ENCODE measurements at regions not wholly inside any gene's neighbourhood (a gene's known extent, or its start where the extent isn't known, plus 50 kb on each side); places are given as distances from the start of the nearest gene placed in this dataset.

GRCh38 chr11:90512846-90513245 is 290.0 kb upstream of the CHORDC1 start:
- TF ChIP-seq CTCF (IDR thresholded peaks at IDR 0.05), result no peak
- no peak for TF ChIP-seq POLR2A (IDR thresholded peaks at IDR 0.05; ENCODE audit: low read depth)
